HCT116 (cell line): ENCODE measurements at regions not wholly inside any gene's neighbourhood (a gene's known extent, or its start where the extent isn't known, plus 50 kb on each side); places are given as distances from the start of the nearest gene placed in this dataset.

Experiments
- ATAC-seq: fragments of 200-7000 bp; cut with Tn5 transposase; 2 replicates; pipeline ENCODE4 v1.9.1; 2020; ENCODE audit warnings: mild to moderate bottlenecking, moderate library complexity
- BruUV-seq: library from RNA; stranded (reverse); fragments of 400-500 nt; replicated peaks from 2 replicates; lab custom pipeline; 2021; lab: Mats Ljungman, UMichigan
- CTCF ChIA-PET: fragments of 300-600 bp; sonication (Branson Sonifier 250); formaldehyde crosslinking; loops from one replicate; lab custom pipeline; 2021; ENCODE audit warnings: antibody characterized with exemption; lab: Charles Lee
- POLR2A ChIA-PET: fragments of 300-600, 350-600 bp; sonication (Branson Sonifier 250); formaldehyde crosslinking; loops from one replicate; lab custom pipeline; 2021; ENCODE audit warnings: antibody characterized with exemption; lab: Charles Lee
- RAD21 ChIA-PET, 2 experiments: fragments of 300-600 bp; sonication (Branson Sonifier 250); formaldehyde crosslinking; loops; one replicate each; lab custom pipeline; 2023; ENCODE audit warnings: low total read pairs in 2 of 2; ENCODE audit not compliant: uncharacterized antibody in 2 of 2, unreplicated experiment in 2 of 2, low non-redundant PET in 1 of 2; lab: Charles Lee
- DNase-seq: peaks from one replicate; pipeline ENCODE4 v3.0.0-alpha.2; 2010; ENCODE audit warnings: low read depth, low spot score
- H2AFZ ChIP-seq: fragments of 200-600 bp; shearing (Covaris generic), sonication (generic); 2 replicates; pipeline ENCODE4 v1.6.1; 2017; ENCODE audit warnings: low read depth, mixed run types, mixed read lengths, antibody characterized with exemption, low read length; ENCODE audit not compliant: poor library complexity, severe bottlenecking
- H3K27ac ChIP-seq: 2 replicates; pipeline ENCODE4 v1.5.1; 2012; ENCODE audit warnings: low read depth, low read length
- H3K27me3 ChIP-seq: fragments of 200-600 bp; sonication (generic); 2 replicates; pipeline ENCODE4 v1.6.1; 2016; ENCODE audit warnings: mixed run types, low read length, mixed read lengths; ENCODE audit not compliant: insufficient read depth
- H3K36me3 ChIP-seq, 2 experiments: fragments of 200-500 bp in 1 of 2; fragments of 200-600 bp in 1 of 2; sonication (Bioruptor generic) in 1 of 2; sonication (generic) in 1 of 2; 2 replicates each; pipeline versions ENCODE4 v1.5.1 to v1.6.1; 2014 to 2016; ENCODE audit warnings: low read length in 2 of 2, inconsistent platforms in 1 of 2, mixed read lengths in 1 of 2, mixed run types in 1 of 2; ENCODE audit not compliant: insufficient read depth in 2 of 2, control insufficient read depth in 1 of 2
- H3K4me1 ChIP-seq, 2 experiments: fragments of 200-600 bp in 1 of 2; sonication (generic) in 1 of 2; 2 replicates each; pipeline versions ENCODE4 v1.5.1 to v1.6.1; 2012 to 2017; ENCODE audit warnings: low read length in 2 of 2, inconsistent platforms in 1 of 2, mild to moderate bottlenecking in 1 of 2, mixed read lengths in 1 of 2, mixed run types in 1 of 2, moderate library complexity in 1 of 2; ENCODE audit not compliant: insufficient read depth in 2 of 2, control insufficient read depth in 1 of 2
- H3K4me2 ChIP-seq: fragments of 200-600 bp; sonication (generic); 2 replicates; pipeline ENCODE4 v1.6.1; 2017; ENCODE audit warnings: mixed run types, low read length, mixed read lengths
- H3K4me3 ChIP-seq, 2 experiments: fragments of 200-600 bp in 1 of 2; sonication (generic) in 1 of 2; replicated peaks in 1 of 2; 2 replicates each; pipeline ENCODE4 v1.5.1; 2011 to 2016; ENCODE audit warnings: low read length in 2 of 2, control low read depth in 1 of 2, low read depth in 1 of 2, mild to moderate bottlenecking in 1 of 2, mixed read lengths in 1 of 2, mixed run types in 1 of 2
- H3K79me2 ChIP-seq: fragments of 200-600 bp; sonication (generic); 2 replicates; pipeline ENCODE4 v1.6.1; 2017; ENCODE audit warnings: mild to moderate bottlenecking, mixed run types, low read length, moderate library complexity, mixed read lengths; ENCODE audit not compliant: insufficient read depth
- H3K9ac ChIP-seq: fragments of 200-600 bp; sonication (generic); 2 replicates; pipeline ENCODE4 v1.6.1; 2016; ENCODE audit warnings: low read length, mixed read lengths
- H3K9me2 ChIP-seq: fragments of 200-600 bp; sonication (generic), shearing (Covaris generic); 2 replicates; pipeline ENCODE4 v1.6.1; 2017; ENCODE audit warnings: mixed run types, mild to moderate bottlenecking, moderate library complexity; ENCODE audit not compliant: insufficient read depth
- H3K9me3 ChIP-seq, 2 experiments: fragments of 200-500 bp in 1 of 2; fragments of 200-600 bp in 1 of 2; sonication (Bioruptor generic) in 1 of 2; sonication (generic) in 1 of 2; 2 replicates each; pipeline ENCODE4 v1.6.1; 2014 to 2017; ENCODE audit warnings: low read length in 2 of 2, mixed read lengths in 2 of 2, inconsistent platforms in 1 of 2, low read depth in 1 of 2, mild to moderate bottlenecking in 1 of 2, mixed run types in 1 of 2, moderate library complexity in 1 of 2; ENCODE audit not compliant: control insufficient read depth in 1 of 2, insufficient read depth in 1 of 2
- H4K20me1 ChIP-seq: fragments of 200-600 bp; sonication (generic), shearing (Covaris generic); 2 replicates; pipeline ENCODE4 v1.6.1; 2017; ENCODE audit warnings: mixed run types, mild to moderate bottlenecking, moderate library complexity; ENCODE audit not compliant: insufficient read depth
- ATF3 ChIP-seq: IDR thresholded peaks from 2 replicates; pipeline ENCODE4 v1.6.1; 2012
- CBX3 ChIP-seq: IDR thresholded peaks from 2 replicates; pipeline ENCODE4 v1.6.1; 2012; ENCODE audit warnings: low read depth
- CEBPB ChIP-seq: IDR thresholded peaks from 2 replicates; pipeline ENCODE4 v1.6.1; 2012; ENCODE audit warnings: low read depth
- CTCF ChIP-seq, 3 experiments: fragments of 200-600 bp in 1 of 3; sonication (generic) in 1 of 3; IDR thresholded peaks in 2 of 3; conservative IDR thresholded peaks in 1 of 3; 2 replicates each; pipeline ENCODE4 v1.5.1; 2012 to 2017; ENCODE audit warnings: low read depth in 2 of 3, low read length in 2 of 3, antibody characterized with exemption in 1 of 3, borderline replicate concordance in 1 of 3, control low read depth in 1 of 3, mild to moderate bottlenecking in 1 of 3, mixed read lengths in 1 of 3, mixed run types in 1 of 3, moderate library complexity in 1 of 3; ENCODE audit not compliant: insufficient read depth in 1 of 3
- EGR1 ChIP-seq: IDR thresholded peaks from 2 replicates; pipeline ENCODE4 v1.6.1; 2012; ENCODE audit warnings: low read depth
- MAX ChIP-seq: IDR thresholded peaks from 2 replicates; pipeline ENCODE4 v1.6.1; 2012
- REST ChIP-seq: IDR thresholded peaks from 2 replicates; pipeline ENCODE4 v1.6.1; 2012; ENCODE audit warnings: low read depth
- SRF ChIP-seq: IDR thresholded peaks from 2 replicates; pipeline ENCODE4 v1.6.1; 2012; ENCODE audit warnings: low read depth
- YY1 ChIP-seq: IDR thresholded peaks from 2 replicates; pipeline ENCODE4 v1.6.1; 2011; ENCODE audit warnings: low read length, low read depth, moderate library complexity, mild to moderate bottlenecking; ENCODE audit not compliant: insufficient replicate concordance; ENCODE audit errors: extremely low read depth
- ZBTB33 ChIP-seq: IDR thresholded peaks from 2 replicates; pipeline ENCODE4 v1.6.1; 2011; ENCODE audit warnings: mild to moderate bottlenecking, low read length, moderate library complexity; ENCODE audit not compliant: insufficient replicate concordance; ENCODE audit errors: extremely low read depth
- ZFX ChIP-seq: fragments of 450-650 bp; IDR thresholded peaks from 2 replicates; pipeline ENCODE4 v1.6.1; 2017
- ZNF274 ChIP-seq: fragments of 200-500 bp; sonication (Bioruptor generic); IDR thresholded peaks from 2 replicates; pipeline ENCODE4 v1.6.1; 2014; ENCODE audit warnings: mild to moderate bottlenecking, low read depth, low read length, inconsistent platforms
- intact Hi-C: fragments of 100-400 bp; cut with micrococcal nuclease; formaldehyde crosslinking; loops from 2 replicates; pipeline ENCODE4 v1.10.0; 2022

- DNase-seq: no peak
- Histone ChIP-seq H4K20me1 (no peaks in the 10 kb centered on the region), H3K9ac (no peak overlapping the region), H3K27me3 (no peaks in the 10 kb centered on the region), H3K4me2 (no peak overlapping the region; the same call in 1 of the 2 replicates), H3K36me3 (no peaks in the 10 kb centered on the region), H2AFZ (no peak overlapping the region), H3K9me3 (no peaks in the 10 kb centered on the region), H3K4me1 (0 out of 4 replicates have a peak, but pooled peaks cover 0 to 2% of the 10 kb centered on the region in 2 experiments), H3K4me3 (no peak overlapping the region), H3K27ac (no peak overlapping the region), H3K9me2 (no peaks in the 10 kb centered on the region), H3K79me2 (no peaks in the 10 kb centered on the region)
- ChIA-PET RAD21 (no interaction called here), POLR2A (no interaction called here), CTCF (no interaction called here)
- no peak for ATAC-seq
- intact Hi-C loops: no loop called here
- TF ChIP-seq SRF: no peak
- no peak for TF ChIP-seq MAX
- TF ChIP-seq CTCF (IDR thresholded peaks at IDR 0.05 in 2 of 3, conservative IDR thresholded peaks at IDR 0.05 in 1 of 3; ENCODE audit: borderline replicate concordance in 1 of 3, insufficient read depth in 1 of 3, low read depth in 2 of 3, low read length in 2 of 3): no peak
- no peak for TF ChIP-seq ATF3
- no peak for TF ChIP-seq EGR1
- TF ChIP-seq YY1: no peak
- TF ChIP-seq REST: no peak
- no peak for TF ChIP-seq CEBPB
- TF ChIP-seq ZBTB33: no peak
- TF ChIP-seq CBX3: no peak
- TF ChIP-seq ZFX: no peak
- TF ChIP-seq ZNF274: no peak
- no TSS peak for BruUV-seq
These were observed 75.0 kb downstream of the FAT4 start for GRCh38 chr4:125389713-125390112.
